Neural progenitor cell (in vitro differentiated cells): ENCODE measurements at regions not wholly inside any gene's neighbourhood (a gene's known extent, or its start where the extent isn't known, plus 50 kb on each side); places are given as distances from the start of the nearest gene placed in this dataset.
A peak's percentile ranks its signal among the peaks of the same experiment; 100 is the strongest.

Source experiments
- DNase-seq: peaks from one replicate; pipeline ENCODE4 v3.0.0-alpha.2; 2016; ENCODE audit warnings: low spot score
- H2AFZ ChIP-seq: fragments of 200-600 bp; sonication (generic); replicated peaks from 2 replicates; pipeline ENCODE4 v1.6.1; 2016; ENCODE audit warnings: antibody characterized with exemption
- H3F3A ChIP-seq: fragments of 200-600 bp; sonication (generic); 2 replicates; pipeline ENCODE4 v1.6.1; 2016; ENCODE audit warnings: antibody characterized with exemption, low read depth
- H3K27ac ChIP-seq: fragments of 200-600 bp; sonication (generic); 2 replicates; pipeline ENCODE4 v1.5.1; 2016; ENCODE audit warnings: mild to moderate bottlenecking
- H3K27me3 ChIP-seq: fragments of 200-600 bp; sonication (generic); 2 replicates; pipeline ENCODE4 v1.6.1; 2016; ENCODE audit warnings: mild to moderate bottlenecking, moderate library complexity
- H3K36me3 ChIP-seq: fragments of 200-600 bp; sonication (generic); 2 replicates; pipeline ENCODE4 v1.5.1; 2016
- H3K4me1 ChIP-seq: fragments of 200-600 bp; sonication (generic); 2 replicates; pipeline ENCODE4 v1.6.1; 2016; ENCODE audit warnings: mixed run types
- H3K4me2 ChIP-seq: fragments of 200-600 bp; sonication (generic); 2 replicates; pipeline ENCODE4 v1.6.1; 2016
- H3K4me3 ChIP-seq: fragments of 200-600 bp; sonication (generic); 2 replicates; pipeline ENCODE4 v1.5.1; 2016
- H3K79me2 ChIP-seq: fragments of 200-600 bp; sonication (generic); 2 replicates; pipeline ENCODE4 v1.6.1; 2016; ENCODE audit warnings: low read depth
- H3K9ac ChIP-seq: fragments of 200-600 bp; sonication (generic); 2 replicates; pipeline ENCODE4 v1.6.1; 2016
- H3K9me3 ChIP-seq: fragments of 200-600 bp; sonication (generic); 2 replicates; pipeline ENCODE4 v1.5.1; 2016; ENCODE audit warnings: low read depth
- H4K20me1 ChIP-seq: fragments of 200-600 bp; sonication (generic); 2 replicates; pipeline ENCODE4 v1.6.1; 2016; ENCODE audit warnings: low read depth
- H3K27ac Mint-ChIP-seq: 3 replicates; pipeline ENCODE4 v1.8.0; 2021; ENCODE audit warnings: mixed read lengths
- H3K27me3 Mint-ChIP-seq: 2 replicates; pipeline ENCODE4 v1.8.0; 2022; ENCODE audit warnings: low read depth, mild to moderate bottlenecking, inconsistent platforms, moderate library complexity, mixed read lengths; ENCODE audit not compliant: insufficient read depth
- H3K36me3 Mint-ChIP-seq: 3 replicates; pipeline ENCODE4 v1.8.0; 2021; ENCODE audit warnings: mixed read lengths
- H3K4me1 Mint-ChIP-seq: 3 replicates; pipeline ENCODE4 v1.8.0; 2021; ENCODE audit warnings: mixed read lengths
- H3K4me3 Mint-ChIP-seq: 3 replicates; pipeline ENCODE4 v1.8.0; 2021; ENCODE audit warnings: mild to moderate bottlenecking, moderate library complexity, mixed read lengths
- H3K9me3 Mint-ChIP-seq: 3 replicates; pipeline ENCODE4 v1.8.0; 2020; ENCODE audit warnings: mixed read lengths
- EZH2 ChIP-seq: fragments of 200-600 bp; sonication (generic); IDR thresholded peaks from 2 replicates; pipeline ENCODE4 v1.6.1; 2017; ENCODE audit warnings: antibody characterized with exemption, mild to moderate bottlenecking, moderate library complexity
- EZH2phosphoT487 ChIP-seq: fragments of 200-600 bp; sonication (generic); IDR thresholded peaks from 2 replicates; pipeline ENCODE4 v1.6.1; 2017; ENCODE audit warnings: antibody characterized with exemption
- TF ChIP-seq, protein P1 (sequence below): fragments of 200-600 bp; sonication (generic); IDR thresholded peaks from 2 replicates; pipeline ENCODE4 v1.5.1; 2017; ENCODE audit warnings: antibody characterized with exemption, mild to moderate bottlenecking

DNA sequence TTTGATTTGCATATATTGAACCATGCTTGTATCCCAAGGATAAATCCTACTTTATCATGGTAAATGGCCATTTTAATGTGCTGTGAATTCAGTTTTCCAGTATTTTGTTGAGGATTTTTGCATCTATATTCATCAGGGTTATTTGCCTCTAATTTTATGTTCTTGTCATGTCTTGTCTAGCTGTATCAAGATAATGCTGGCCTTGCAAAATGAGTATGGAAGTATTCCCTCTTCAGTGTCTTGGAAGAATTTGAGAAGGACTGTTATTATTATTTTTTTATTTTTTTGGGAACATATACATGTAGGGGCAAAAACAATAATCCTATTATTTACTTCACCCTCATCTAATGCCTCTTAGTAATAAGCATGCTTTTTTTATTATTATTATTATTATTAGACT, 398.0 kb upstream of the KCNH7 start:
- no peak overlapping the region for H3K4me2 ChIP-seq
- H3K4me3 Mint-ChIP-seq = no peak overlapping the region
- no peaks in the 10 kb centered on the region for H3F3A ChIP-seq
- no peaks in the 10 kb centered on the region for H3K36me3 Mint-ChIP-seq
- no peak for DNase-seq
- H4K20me1 ChIP-seq = no peaks in the 10 kb centered on the region
- H3K79me2 ChIP-seq = no peaks in the 10 kb centered on the region
- no peaks in the 10 kb centered on the region for H3K27me3 Mint-ChIP-seq
- H3K9ac ChIP-seq = no peak overlapping the region
- H2AFZ ChIP-seq = no peak overlapping the region
- peaks cover 7% of the 10 kb centered on the region for H3K9me3 ChIP-seq
- peaks cover 5% of the 10 kb centered on the region for H3K36me3 ChIP-seq
- no peak overlapping the region for H3K4me3 ChIP-seq
- no peak overlapping the region for H3K27ac Mint-ChIP-seq
- no peaks in the 10 kb centered on the region for H3K4me1 Mint-ChIP-seq
- H3K27ac ChIP-seq = no peak overlapping the region
- no peaks in the 10 kb centered on the region for H3K27me3 ChIP-seq
- no peaks in the 10 kb centered on the region for H3K4me1 ChIP-seq
- TF ChIP-seq, protein P1, sequence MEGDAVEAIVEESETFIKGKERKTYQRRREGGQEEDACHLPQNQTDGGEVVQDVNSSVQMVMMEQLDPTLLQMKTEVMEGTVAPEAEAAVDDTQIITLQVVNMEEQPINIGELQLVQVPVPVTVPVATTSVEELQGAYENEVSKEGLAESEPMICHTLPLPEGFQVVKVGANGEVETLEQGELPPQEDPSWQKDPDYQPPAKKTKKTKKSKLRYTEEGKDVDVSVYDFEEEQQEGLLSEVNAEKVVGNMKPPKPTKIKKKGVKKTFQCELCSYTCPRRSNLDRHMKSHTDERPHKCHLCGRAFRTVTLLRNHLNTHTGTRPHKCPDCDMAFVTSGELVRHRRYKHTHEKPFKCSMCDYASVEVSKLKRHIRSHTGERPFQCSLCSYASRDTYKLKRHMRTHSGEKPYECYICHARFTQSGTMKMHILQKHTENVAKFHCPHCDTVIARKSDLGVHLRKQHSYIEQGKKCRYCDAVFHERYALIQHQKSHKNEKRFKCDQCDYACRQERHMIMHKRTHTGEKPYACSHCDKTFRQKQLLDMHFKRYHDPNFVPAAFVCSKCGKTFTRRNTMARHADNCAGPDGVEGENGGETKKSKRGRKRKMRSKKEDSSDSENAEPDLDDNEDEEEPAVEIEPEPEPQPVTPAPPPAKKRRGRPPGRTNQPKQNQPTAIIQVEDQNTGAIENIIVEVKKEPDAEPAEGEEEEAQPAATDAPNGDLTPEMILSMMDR = no peak
- TF ChIP-seq EZH2 (no peak), EZH2phosphoT487 (no peak)
- peaks cover 21% of the 10 kb centered on the region for H3K9me3 Mint-ChIP-seq

DNA sequence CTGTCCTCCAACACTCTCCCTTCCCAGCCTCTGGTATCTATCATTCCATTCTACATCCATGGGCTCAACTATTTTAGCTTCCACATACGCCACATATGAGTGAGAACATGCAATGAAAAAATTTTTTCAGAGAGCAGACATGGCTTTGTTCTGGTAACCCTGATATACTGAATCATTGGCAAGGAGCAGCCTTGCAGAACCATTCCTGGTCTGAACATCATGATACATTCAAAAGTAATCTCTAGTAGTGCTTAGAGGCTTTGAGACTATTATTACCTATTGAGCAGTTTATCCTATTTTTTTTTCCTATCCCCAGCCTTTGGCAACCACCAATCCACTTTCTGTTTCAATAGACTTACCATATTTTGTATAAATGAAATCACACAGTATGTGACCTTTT, 393.1 kb upstream of the KCNH7 start:
- no peak overlapping the region for H3K27ac ChIP-seq
- Mint-ChIP-seq H3K36me3 (no peaks in the 10 kb centered on the region), H3K4me1 (no peaks in the 10 kb centered on the region), H3K4me3 (no peak overlapping the region), H3K27ac (no peak overlapping the region), H3K9me3 (no peaks in the 10 kb centered on the region), H3K27me3 (no peaks in the 10 kb centered on the region)
- H3K27me3 ChIP-seq = no peaks in the 10 kb centered on the region
- H3F3A ChIP-seq = no peaks in the 10 kb centered on the region
- H4K20me1 ChIP-seq = no peaks in the 10 kb centered on the region
- DNase-seq = no peak
- no peak overlapping the region for H3K4me3 ChIP-seq
- TF ChIP-seq EZH2phosphoT487 (no peak), EZH2 (no peak)
- TF ChIP-seq, protein P1 = no peak
- no peaks in the 10 kb centered on the region for H3K36me3 ChIP-seq
- H2AFZ ChIP-seq = no peak overlapping the region
- H3K4me2 ChIP-seq = no peak overlapping the region
- H3K79me2 ChIP-seq = no peaks in the 10 kb centered on the region
- no peaks in the 10 kb centered on the region for H3K4me1 ChIP-seq
- no peak overlapping the region for H3K9ac ChIP-seq
- no peaks in the 10 kb centered on the region for H3K9me3 ChIP-seq

DNA sequence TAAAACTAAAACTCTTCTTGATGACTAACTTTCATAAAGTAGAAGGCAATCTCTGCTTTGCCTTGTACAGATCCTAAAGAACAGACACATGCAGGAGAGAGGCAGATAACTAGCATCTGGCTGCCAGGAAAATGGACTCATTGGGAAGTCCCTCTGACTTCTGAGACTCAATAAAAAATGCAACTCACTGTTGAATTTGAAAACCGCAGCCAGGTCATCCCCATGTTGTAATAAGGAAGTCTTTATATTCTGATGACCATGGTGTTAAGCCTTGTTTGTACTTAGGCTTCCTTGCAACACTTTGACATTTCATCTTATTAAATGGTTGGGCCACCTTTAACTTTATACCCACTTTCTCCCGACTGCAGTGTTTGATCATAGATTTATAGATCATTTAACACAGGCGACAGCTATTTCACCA, 375.1 kb upstream of the KCNH7 start:
- H3K9me3 ChIP-seq = no peaks in the 10 kb centered on the region
- no peak for DNase-seq
- H3K27me3 ChIP-seq = no peaks in the 10 kb centered on the region
- H3F3A ChIP-seq = no peaks in the 10 kb centered on the region
- peak overlapping the region; percentile 18 for H2AFZ ChIP-seq
- no peak overlapping the region for H3K9ac ChIP-seq
- H3K27ac ChIP-seq = no peak overlapping the region
- Mint-ChIP-seq H3K27me3 (no peaks in the 10 kb centered on the region), H3K36me3 (no peaks in the 10 kb centered on the region), H3K4me1 (peaks cover 10% of the 10 kb centered on the region), H3K4me3 (no peak overlapping the region), H3K27ac (no peak overlapping the region), H3K9me3 (no peaks in the 10 kb centered on the region)
- H4K20me1 ChIP-seq = no peaks in the 10 kb centered on the region
- no peak overlapping the region for H3K4me3 ChIP-seq
- no peaks in the 10 kb centered on the region for H3K36me3 ChIP-seq
- H3K4me2 ChIP-seq = no peak overlapping the region
- TF ChIP-seq EZH2 = no peak
- TF ChIP-seq, protein P1 = no peak
- no peak for TF ChIP-seq EZH2phosphoT487
- H3K79me2 ChIP-seq = no peaks in the 10 kb centered on the region
- peaks cover 11% of the 10 kb centered on the region for H3K4me1 ChIP-seq
